Thoracic aorta (tissue), 2 donors: ENCODE measurements at regions not wholly inside any gene's neighbourhood (a gene's known extent, or its start where the extent isn't known, plus 50 kb on each side); places are given as distances from the start of the nearest gene placed in this dataset.

Source experiments
- ATAC-seq: fragments of 150-250 bp; one replicate; pipeline ENCODE4 v1.8.0; 2017; ENCODE audit warnings: low read depth; ENCODE audit not compliant: insufficient number of reproducible peaks, low FRiP score
- DNase-seq: peaks from one replicate; pipeline ENCODE4 v3.0.0-alpha.2; 2020; ENCODE audit warnings: low spot score
- H3K27ac ChIP-seq, 2 donors: fragments of 200-600 bp; sonication (generic); 1 replicate in 1 of 2; 2 replicates in 1 of 2; pipeline ENCODE4 v1.5.1; 2016; ENCODE audit warnings: mild to moderate bottlenecking in 2 of 2, moderate library complexity in 2 of 2
- H3K27me3 ChIP-seq: fragments of 200-600 bp; sonication (generic); replicated peaks from 2 replicates; pipeline ENCODE4 v1.6.0; 2016; ENCODE audit warnings: mild to moderate bottlenecking; ENCODE audit not compliant: insufficient read depth
- H3K36me3 ChIP-seq: fragments of 200-600 bp; sonication (generic); one replicate; pipeline ENCODE4 v1.5.1; 2016
- H3K4me1 ChIP-seq, 2 donors: fragments of 200-600 bp; sonication (generic); 1 replicate in 1 of 2; 2 replicates in 1 of 2; pipeline versions ENCODE4 v1.5.1 to v1.6.0; 2016; ENCODE audit warnings: low read depth in 2 of 2, mild to moderate bottlenecking in 1 of 2; ENCODE audit not compliant: control insufficient read depth in 1 of 2
- H3K4me3 ChIP-seq: fragments of 200-600 bp; sonication (generic); 2 replicates; pipeline ENCODE4 v1.5.1; 2016; ENCODE audit warnings: mild to moderate bottlenecking
- H3K9me3 ChIP-seq: fragments of 200-600 bp; sonication (generic); 2 replicates; pipeline ENCODE4 v1.5.1; 2016
- CTCF ChIP-seq: fragments of 200-600 bp; sonication (generic); IDR thresholded peaks from one replicate; pipeline ENCODE4 v1.5.1; 2019; ENCODE audit warnings: antibody characterized with exemption

GRCh38 chr4:63578383-63578782 is 830.9 kb downstream of the TECRL start:
- Histone ChIP-seq H3K4me1 (no peaks in the 10 kb centered on the region), H3K36me3 (no peaks in the 10 kb centered on the region), H3K9me3 (peaks cover 7% of the 10 kb centered on the region), H3K4me3 (no peak overlapping the region), H3K27me3 (no peaks in the 10 kb centered on the region), H3K27ac (no peak overlapping the region)
- DNase-seq = no peak
- ATAC-seq = no peak
- TF ChIP-seq CTCF = no peak

GRCh38 chr4:63566658-63567057 is 842.6 kb downstream of the TECRL start:
- DNase-seq = no peak
- Histone ChIP-seq H3K4me3 (no peak overlapping the region), H3K27ac (no peak overlapping the region), H3K4me1 (no peaks in the 10 kb centered on the region), H3K36me3 (no peaks in the 10 kb centered on the region), H3K9me3 (no peaks in the 10 kb centered on the region), H3K27me3 (no peaks in the 10 kb centered on the region)
- no peak for TF ChIP-seq CTCF
- no peak for ATAC-seq

GRCh38 chr4:63563288-63564014 is 845.8 kb downstream of the TECRL start:
- H3K27me3 ChIP-seq = no peaks in the 10 kb centered on the region
- no peak for TF ChIP-seq CTCF
- H3K9me3 ChIP-seq = no peaks in the 10 kb centered on the region
- no peaks in the 10 kb centered on the region for H3K4me1 ChIP-seq
- H3K4me3 ChIP-seq = no peak overlapping the region
- no peaks in the 10 kb centered on the region for H3K36me3 ChIP-seq
- DNase-seq (no peak), ATAC-seq (no peak)
- H3K27ac ChIP-seq = no peak overlapping the region

- Histone ChIP-seq H3K27me3 (no peaks in the 10 kb centered on the region), H3K27ac (no peak overlapping the region), H3K4me3 (no peak overlapping the region), H3K9me3 (no peaks in the 10 kb centered on the region), H3K4me1 (no peaks in the 10 kb centered on the region), H3K36me3 (no peaks in the 10 kb centered on the region)
- ATAC-seq = no peak
- DNase-seq = no peak
- no peak for TF ChIP-seq CTCF
Measured at GRCh38 chr4:63558709-63559108, 850.5 kb downstream of the TECRL start.

GRCh38 chr4:63556332-63556731 is 852.9 kb downstream of the TECRL start:
- no peak overlapping the region for H3K4me3 ChIP-seq
- no peak overlapping the region for H3K27ac ChIP-seq
- no peaks in the 10 kb centered on the region for H3K4me1 ChIP-seq
- ATAC-seq (no peak), DNase-seq (no peak)
- no peak for TF ChIP-seq CTCF
- H3K36me3 ChIP-seq = no peaks in the 10 kb centered on the region
- H3K9me3 ChIP-seq = no peaks in the 10 kb centered on the region
- H3K27me3 ChIP-seq = no peaks in the 10 kb centered on the region
